Sigmoid colon (tissue), 4 donors: ENCODE measurements at regions not wholly inside any gene's neighbourhood (a gene's known extent, or its start where the extent isn't known, plus 50 kb on each side); places are given as distances from the start of the nearest gene placed in this dataset.

ENCODE experiments used
- CTCF ChIP-seq, 4 experiments: fragments of 450-650 bp in 3 of 4; fragments of 200-600 bp in 1 of 4; IDR thresholded peaks; one replicate each; pipeline ENCODE4 v1.5.1; 2016 to 2019; ENCODE audit warnings: antibody characterized with exemption in 4 of 4, mild to moderate bottlenecking in 3 of 4, moderate library complexity in 2 of 4
- POLR2AphosphoS5 ChIP-seq, 4 donors: sonication (generic); formaldehyde crosslinking; IDR thresholded peaks; one replicate each; pipeline ENCODE4 v1.6.1; 2017; ENCODE audit warnings: antibody characterized with exemption in 4 of 4

GRCh38 chr10:130453721-130454542 lies 317.7 kb downstream of the GLRX3 start:
- TF ChIP-seq CTCF (IDR thresholded peaks at IDR 0.05) (no peak), POLR2AphosphoS5 (IDR thresholded peaks at IDR 0.05) (no peak)
